GM10248 (cell line): ENCODE measurements at regions not wholly inside any gene's neighbourhood (a gene's known extent, or its start where the extent isn't known, plus 50 kb on each side); places are given as distances from the start of the nearest gene placed in this dataset.
A peak's percentile ranks its signal among the peaks of the same experiment; 100 is the strongest.

Source experiments
- CTCF ChIA-PET: fragments of 300-600 bp; sonication (Branson Sonifier 250); formaldehyde crosslinking; extraction: SDS; loops from one replicate; lab custom pipeline; 2021; ENCODE audit warnings: antibody characterized with exemption; lab: Yijun Ruan, JAX
- POLR2A ChIA-PET: fragments of 350-650 bp; sonication (Branson Sonifier 250); formaldehyde crosslinking; extraction: SDS; loops from one replicate; lab custom pipeline; 2020; ENCODE audit warnings: antibody characterized with exemption; lab: Yijun Ruan, JAX
- DNase-seq: peaks from one replicate; pipeline ENCODE4 v3.0.0; 2012; ENCODE audit errors: extremely low spot score
- TF ChIP-seq, protein P1 (sequence below): IDR thresholded peaks from 2 replicates; pipeline ENCODE4 v1.5.1; 2012; ENCODE audit warnings: mild to moderate bottlenecking, low read depth; ENCODE audit errors: extremely low read depth, missing control alignments, control extremely low read depth

DNA sequence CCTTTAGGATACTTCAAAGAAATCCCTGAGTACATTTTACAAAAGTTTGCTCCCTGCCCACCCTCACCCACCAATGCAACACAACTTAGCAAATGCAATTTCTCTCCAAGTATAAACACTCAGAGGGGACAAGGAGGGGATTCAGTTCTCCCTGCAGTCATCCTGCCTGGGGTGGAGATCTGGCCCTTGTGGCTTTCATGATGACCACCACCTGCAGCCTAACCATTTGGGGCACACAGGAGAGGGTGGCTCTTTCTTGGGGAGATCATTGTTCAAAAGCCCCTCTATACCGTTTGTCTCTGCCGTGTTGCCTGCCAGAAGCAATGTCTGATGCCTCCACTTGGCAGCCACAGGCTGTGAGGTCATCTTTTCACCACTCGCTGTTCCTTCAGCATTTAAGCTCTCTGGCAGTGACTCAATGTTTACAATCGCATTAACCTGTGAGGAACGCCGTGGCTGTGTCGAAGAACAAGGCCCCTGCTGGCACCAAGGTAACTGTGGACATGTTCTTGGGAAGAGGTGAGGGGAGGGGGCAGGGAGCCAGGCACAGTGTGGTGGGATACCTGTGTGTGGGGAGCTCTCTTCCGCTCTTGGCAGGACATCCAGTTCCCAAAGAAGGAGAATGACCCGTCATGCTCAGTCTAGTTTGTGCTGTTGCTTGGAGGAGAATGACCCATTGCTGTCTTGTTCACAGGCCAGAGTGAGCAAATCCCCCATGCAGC lies 103.9 kb upstream of the DUSP10 start:
- no peak for DNase-seq
- CTCF ChIA-PET: interaction anchor here (0.9 to 2.2 kb wide), 6 partner anchors 9 to 56 kb away, joined by 3 to 6 read pairs (median 3); no protein-coding TSS in a partner anchor
- TF ChIP-seq, protein P1, sequence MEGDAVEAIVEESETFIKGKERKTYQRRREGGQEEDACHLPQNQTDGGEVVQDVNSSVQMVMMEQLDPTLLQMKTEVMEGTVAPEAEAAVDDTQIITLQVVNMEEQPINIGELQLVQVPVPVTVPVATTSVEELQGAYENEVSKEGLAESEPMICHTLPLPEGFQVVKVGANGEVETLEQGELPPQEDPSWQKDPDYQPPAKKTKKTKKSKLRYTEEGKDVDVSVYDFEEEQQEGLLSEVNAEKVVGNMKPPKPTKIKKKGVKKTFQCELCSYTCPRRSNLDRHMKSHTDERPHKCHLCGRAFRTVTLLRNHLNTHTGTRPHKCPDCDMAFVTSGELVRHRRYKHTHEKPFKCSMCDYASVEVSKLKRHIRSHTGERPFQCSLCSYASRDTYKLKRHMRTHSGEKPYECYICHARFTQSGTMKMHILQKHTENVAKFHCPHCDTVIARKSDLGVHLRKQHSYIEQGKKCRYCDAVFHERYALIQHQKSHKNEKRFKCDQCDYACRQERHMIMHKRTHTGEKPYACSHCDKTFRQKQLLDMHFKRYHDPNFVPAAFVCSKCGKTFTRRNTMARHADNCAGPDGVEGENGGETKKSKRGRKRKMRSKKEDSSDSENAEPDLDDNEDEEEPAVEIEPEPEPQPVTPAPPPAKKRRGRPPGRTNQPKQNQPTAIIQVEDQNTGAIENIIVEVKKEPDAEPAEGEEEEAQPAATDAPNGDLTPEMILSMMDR: no peak
- POLR2A ChIA-PET: no interaction called here

DNA sequence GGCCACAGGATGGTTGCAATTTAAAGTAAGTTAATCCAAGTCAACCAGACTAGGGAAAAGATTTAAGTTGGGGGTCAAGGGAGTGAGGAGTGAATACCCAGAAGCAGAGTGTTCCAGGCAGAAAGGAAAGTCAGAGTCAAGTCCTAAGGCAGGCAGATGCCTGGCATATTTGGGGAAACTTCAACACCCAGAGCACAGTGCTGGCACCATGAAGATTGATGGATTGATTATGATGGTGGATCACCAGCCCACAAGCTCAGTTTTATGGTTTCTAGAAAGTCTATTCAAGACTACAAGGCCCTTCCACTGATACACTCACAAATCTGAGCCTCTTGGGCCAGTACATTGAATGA lies 100.1 kb upstream of the DUSP10 start:
- POLR2A ChIA-PET: no interaction called here
- CTCF ChIA-PET: interaction anchor here (1.2 kb wide), 1 partner anchor 14 kb away, joined by 4 read pairs; no protein-coding TSS in a partner anchor
- TF ChIP-seq, protein P1: no peak

DNA sequence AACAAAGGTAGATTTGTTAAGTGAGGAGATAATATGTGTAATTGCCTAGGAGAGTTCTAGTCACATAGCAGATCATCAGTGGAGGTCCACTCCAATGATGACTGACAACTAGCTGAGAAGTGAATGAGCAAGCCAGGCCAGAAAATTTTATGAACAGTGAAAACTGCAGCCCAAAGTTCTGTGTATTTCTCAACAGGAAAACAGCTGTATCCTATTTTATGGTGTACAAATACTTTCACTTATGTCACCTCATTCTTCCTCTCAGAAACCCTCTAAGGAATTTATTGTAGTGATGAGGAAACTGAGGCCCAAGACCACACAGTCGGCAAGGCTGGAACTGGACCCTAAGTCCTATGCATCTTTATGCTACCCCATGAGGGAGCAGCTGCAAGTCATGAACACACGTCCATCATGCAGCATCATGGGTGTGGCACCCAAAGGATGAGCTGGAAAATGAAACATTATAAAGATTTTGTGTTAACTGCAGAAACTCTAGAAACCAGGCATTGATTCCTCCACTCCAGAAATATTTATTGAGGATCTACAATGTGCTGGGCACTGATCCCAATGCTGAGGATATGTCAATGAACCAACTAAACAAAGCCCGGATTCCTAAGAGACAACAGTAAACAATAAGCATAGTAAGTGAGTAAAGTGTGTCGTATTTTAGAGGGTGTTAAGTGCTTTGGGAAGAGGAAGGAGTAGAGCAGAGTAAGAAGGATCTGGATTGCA lies 99.5 kb upstream of the DUSP10 start:
- ChIA-PET POLR2A (no interaction called here), CTCF (interaction anchor here (1.2 kb wide), 1 partner anchor 13 kb away, joined by 4 read pairs; no protein-coding TSS in a partner anchor)
- no peak for DNase-seq
- TF ChIP-seq, protein P1: no peak

More for the DNA sequence above, 100.1 kb upstream of the DUSP10 start:
- no peak for DNase-seq

DNA sequence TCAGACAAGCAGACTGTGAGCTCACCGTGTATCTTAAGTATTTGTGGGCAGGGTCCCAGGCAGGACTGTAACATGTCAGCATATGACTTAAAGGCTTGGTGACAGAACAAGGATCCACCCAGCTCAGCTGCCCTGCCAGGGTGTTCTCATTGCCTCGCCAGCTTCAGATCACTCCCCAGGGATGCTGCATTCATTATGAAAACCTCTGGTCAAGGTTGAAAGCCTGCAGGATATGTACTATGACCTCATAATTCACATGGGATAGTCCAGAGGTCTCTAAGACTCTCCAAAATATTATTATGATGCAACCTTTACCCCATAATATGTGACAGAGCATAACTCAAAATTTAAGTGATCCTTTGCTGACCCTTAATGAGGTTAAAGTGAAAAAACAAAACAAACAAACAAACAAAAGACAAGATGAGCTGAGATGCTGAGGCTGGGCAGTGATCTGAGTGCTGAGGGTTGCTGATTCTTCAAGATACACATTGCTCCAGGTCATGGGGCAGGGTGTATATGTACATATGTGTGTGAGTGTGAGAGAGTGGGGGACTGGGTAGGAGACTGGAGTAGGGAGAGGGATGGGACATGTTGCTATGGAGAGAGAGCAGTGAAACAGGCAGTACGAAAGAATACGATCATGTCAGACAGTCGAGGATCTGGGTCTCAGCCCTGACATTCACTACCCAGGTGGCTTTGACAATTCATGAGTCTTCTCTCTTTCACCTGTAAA lies 98.8 kb upstream of the DUSP10 start:
- no peak for DNase-seq
- ChIA-PET POLR2A (no interaction called here), CTCF (interaction anchor here (1.2 kb wide), 1 partner anchor 12 kb away, joined by 4 read pairs; no protein-coding TSS in a partner anchor)
- TF ChIP-seq, protein P1: no peak

DNA sequence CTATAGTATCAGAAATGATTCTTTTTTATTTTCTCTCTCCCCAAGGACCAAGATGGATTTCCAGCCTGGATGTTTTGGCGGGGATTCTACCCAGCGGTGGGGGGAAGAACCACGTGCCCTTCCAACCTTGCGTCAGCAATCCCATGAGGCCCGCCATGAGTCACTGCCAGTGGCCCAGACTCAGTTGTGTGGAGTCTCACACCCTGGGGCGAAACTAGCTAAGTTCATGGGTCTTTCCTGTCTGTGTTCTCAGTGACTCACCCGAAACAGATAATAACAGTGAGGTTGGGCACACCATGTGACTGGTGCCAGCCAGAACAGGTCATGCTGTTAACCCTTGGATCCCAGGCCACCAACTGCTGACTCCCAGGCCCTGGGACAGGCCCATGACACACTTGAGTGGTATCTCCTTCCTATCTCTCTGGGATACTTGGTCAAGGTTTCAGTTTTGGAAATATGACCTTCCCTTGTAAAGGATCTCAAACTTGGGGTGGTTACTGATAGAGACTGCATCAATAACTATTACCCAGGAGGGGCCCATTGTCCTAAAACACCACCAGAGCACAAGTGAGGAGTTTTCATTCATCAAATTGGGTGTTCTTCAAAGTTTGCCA lies 98.0 kb upstream of the DUSP10 start:
- peak; percentile 46 for DNase-seq
- CTCF ChIA-PET: no interaction called here
- TF ChIP-seq, protein P1: no peak
- POLR2A ChIA-PET: no interaction called here

DNA sequence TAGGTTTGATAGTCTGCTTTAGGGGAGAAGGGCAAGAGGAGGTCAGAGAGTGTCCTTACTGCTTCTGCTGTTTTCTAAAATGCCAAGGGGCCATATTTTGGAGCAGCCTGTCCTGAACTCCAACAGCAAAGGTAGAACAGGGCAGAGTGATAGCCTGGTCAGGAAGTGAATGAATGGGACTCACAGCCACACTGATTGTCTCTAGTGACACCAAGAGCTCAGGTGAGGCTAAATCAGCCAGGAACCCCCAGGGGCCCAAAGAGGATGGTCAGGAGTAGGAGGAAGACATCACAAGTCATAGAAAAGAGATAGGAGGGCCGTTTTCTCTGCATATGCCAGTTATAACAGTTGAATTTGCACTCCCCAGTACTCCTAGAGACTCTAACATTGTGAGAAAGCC lies 97.4 kb upstream of the DUSP10 start:
- DNase-seq: peak; percentile 29
- POLR2A ChIA-PET: no interaction called here
- CTCF ChIA-PET: no interaction called here

More for the DNA sequence above, 97.4 kb upstream of the DUSP10 start:
- TF ChIP-seq, protein P1: peak; percentile 24
